Mammary epithelial cell (primary cell): ENCODE measurements at regions not wholly inside any gene's neighbourhood (a gene's known extent, or its start where the extent isn't known, plus 50 kb on each side); places are given as distances from the start of the nearest gene placed in this dataset.

Experiments
- CTCF ChIP-seq, 2 donors: IDR thresholded peaks in 1 of 2; conservative IDR thresholded peaks in 1 of 2; 2 replicates each; pipeline ENCODE4 v1.5.1; 2011 to 2012; ENCODE audit warnings: inconsistent platforms in 2 of 2, low read length in 2 of 2, mild to moderate bottlenecking in 2 of 2, control low read depth in 1 of 2, low read depth in 1 of 2; ENCODE audit not compliant: insufficient read depth in 1 of 2; ENCODE audit errors: extremely low read depth in 1 of 2
- EZH2 ChIP-seq: IDR thresholded peaks from 2 replicates; pipeline ENCODE4 v1.6.1; 2012; ENCODE audit warnings: low read length, inconsistent platforms, borderline replicate concordance

GRCh38 chr10:33113466-33113865 is 155.4 kb upstream of the ITGB1 start:
- TF ChIP-seq CTCF (conservative IDR thresholded peaks at IDR 0.05 in 1 of 2, IDR thresholded peaks at IDR 0.05 in 1 of 2; ENCODE audit: extremely low read depth in 1 of 2, insufficient read depth in 1 of 2, low read depth in 1 of 2, low read length in 2 of 2) (no peak), EZH2 (no peak)
